HEK293 (cell line): ENCODE measurements at regions not wholly inside any gene's neighbourhood (a gene's known extent, or its start where the extent isn't known, plus 50 kb on each side); places are given as distances from the start of the nearest gene placed in this dataset.

Experiments used
- CTCF ChIA-PET: fragments of 350-600 bp; formaldehyde crosslinking; extraction: SDS; loops from one replicate; lab custom pipeline; 2021; ENCODE audit warnings: antibody characterized with exemption; lab: Yijun Ruan, JAX
- POLR2A ChIA-PET: fragments of 300-600 bp; formaldehyde crosslinking; extraction: SDS; loops from one replicate; lab custom pipeline; 2020; ENCODE audit warnings: antibody characterized with exemption, inconsistent platforms; lab: Yijun Ruan, JAX
- H3K27ac ChIP-seq: fragments of 200-500 bp; sonication (Bioruptor generic); 2 replicates; pipeline ENCODE4 v1.5.1; 2014; ENCODE audit warnings: low read depth, low read length, control low read depth, inconsistent platforms; ENCODE audit errors: extremely low read depth
- H3K36me3 ChIP-seq, 2 experiments: fragments of 200-500 bp in 1 of 2; sonication (Bioruptor generic) in 1 of 2; 1 replicate in 1 of 2; 2 replicates in 1 of 2; pipeline ENCODE4 v1.5.1; 2014 to 2017; ENCODE audit warnings: inconsistent platforms in 2 of 2, low read length in 2 of 2; ENCODE audit not compliant: control insufficient read depth in 2 of 2, insufficient read depth in 1 of 2
- H3K4me1 ChIP-seq: fragments of 200-500 bp; sonication (Bioruptor generic); 2 replicates; pipeline ENCODE4 v1.5.1; 2014; ENCODE audit warnings: mild to moderate bottlenecking, low read length, inconsistent platforms; ENCODE audit not compliant: control insufficient read depth, insufficient read depth
- H3K4me3 ChIP-seq: 2 replicates; pipeline ENCODE4 v1.5.1; 2011; ENCODE audit warnings: low read depth, mild to moderate bottlenecking, control low read depth, low read length, moderate library complexity
- H3K9me3 ChIP-seq: fragments of 200-500 bp; sonication (Bioruptor generic); 2 replicates; pipeline ENCODE4 v1.5.1; 2014; ENCODE audit warnings: low read depth, low read length, inconsistent platforms; ENCODE audit not compliant: control insufficient read depth, insufficient read depth
- IKZF3 ChIP-seq: fragments of 450-650 bp; IDR thresholded peaks from 2 replicates; pipeline ENCODE4 v1.5.0; 2018; ENCODE audit warnings: missing biosample characterization, mild to moderate bottlenecking, missing genetic modification characterization, moderate library complexity
- KLF1 ChIP-seq: fragments of 450-650 bp; formaldehyde crosslinking; IDR thresholded peaks from 2 replicates; pipeline ENCODE4 v1.5.1; 2016; ENCODE audit warnings: missing biosample characterization, missing genetic modification characterization
- KLF8 ChIP-seq: fragments of 450-650 bp; formaldehyde crosslinking; IDR thresholded peaks from 2 replicates; pipeline ENCODE4 v1.5.1; 2016; ENCODE audit warnings: missing biosample characterization, missing genetic modification characterization
- KLF9 ChIP-seq: fragments of 450-650 bp; formaldehyde crosslinking; IDR thresholded peaks from 2 replicates; pipeline ENCODE4 v1.5.1; 2016; ENCODE audit warnings: missing biosample characterization, missing genetic modification characterization, low read depth
- ZBTB1 ChIP-seq: fragments of 450-650 bp; formaldehyde crosslinking; IDR thresholded peaks from 2 replicates; pipeline ENCODE4 v1.5.1; 2016; ENCODE audit warnings: missing biosample characterization, missing genetic modification characterization
- ZBTB11 ChIP-seq: fragments of 450-650 bp; formaldehyde crosslinking; conservative IDR thresholded peaks from 2 replicates; pipeline ENCODE4 v1.5.1; 2016; ENCODE audit warnings: low read depth, missing biosample characterization, missing genetic modification characterization
- ZBTB48 ChIP-seq: fragments of 450-650 bp; formaldehyde crosslinking; IDR thresholded peaks from 2 replicates; pipeline ENCODE4 v1.5.1; 2016; ENCODE audit warnings: missing biosample characterization, missing genetic modification characterization
- ZBTB8A ChIP-seq: fragments of 450-650 bp; formaldehyde crosslinking; IDR thresholded peaks from 2 replicates; pipeline ENCODE4 v1.5.1; 2016; ENCODE audit warnings: missing biosample characterization, missing genetic modification characterization
- ZFHX2 ChIP-seq: fragments of 450-650 bp; formaldehyde crosslinking; conservative IDR thresholded peaks from 2 replicates; pipeline ENCODE4 v1.5.1; 2016; ENCODE audit warnings: missing biosample characterization, missing genetic modification characterization
- ZNF2 ChIP-seq: fragments of 450-650 bp; formaldehyde crosslinking; IDR thresholded peaks from 2 replicates; pipeline ENCODE4 v1.5.1; 2016; ENCODE audit warnings: missing biosample characterization, missing genetic modification characterization
- ZNF202 ChIP-seq: fragments of 450-650 bp; formaldehyde crosslinking; IDR thresholded peaks from 2 replicates; pipeline ENCODE4 v1.5.1; 2016; ENCODE audit warnings: missing biosample characterization, missing genetic modification characterization, borderline replicate concordance
- ZNF302 ChIP-seq: fragments of 450-650 bp; formaldehyde crosslinking; IDR thresholded peaks from 2 replicates; pipeline ENCODE4 v1.5.1; 2016; ENCODE audit warnings: missing biosample characterization, missing genetic modification characterization, low read depth
- ZNF335 ChIP-seq: fragments of 450-650 bp; formaldehyde crosslinking; conservative IDR thresholded peaks from 2 replicates; pipeline ENCODE4 v1.5.1; 2016; ENCODE audit warnings: missing biosample characterization, missing genetic modification characterization
- ZNF423 ChIP-seq: fragments of 450-650 bp; formaldehyde crosslinking; IDR thresholded peaks from 2 replicates; pipeline ENCODE4 v1.5.1; 2016; ENCODE audit warnings: missing biosample characterization, missing genetic modification characterization
- ZNF518A ChIP-seq: fragments of 450-650 bp; formaldehyde crosslinking; conservative IDR thresholded peaks from 2 replicates; pipeline ENCODE4 v1.5.1; 2016; ENCODE audit warnings: low read depth, missing biosample characterization, missing genetic modification characterization
- ZNF544 ChIP-seq: fragments of 450-650 bp; formaldehyde crosslinking; IDR thresholded peaks from 2 replicates; pipeline ENCODE4 v1.5.0; 2017; ENCODE audit warnings: missing biosample characterization, missing genetic modification characterization
- ZNF561 ChIP-seq: fragments of 450-650 bp; IDR thresholded peaks from 2 replicates; pipeline ENCODE4 v1.5.1; 2018; ENCODE audit warnings: missing biosample characterization, missing genetic modification characterization, borderline replicate concordance
- ZNF600 ChIP-seq: fragments of 450-650 bp; formaldehyde crosslinking; IDR thresholded peaks from 2 replicates; pipeline ENCODE4 v1.5.1; 2016; ENCODE audit warnings: missing biosample characterization, missing genetic modification characterization
- ZNF76 ChIP-seq: fragments of 450-650 bp; formaldehyde crosslinking; IDR thresholded peaks from 2 replicates; pipeline ENCODE4; 2016; ENCODE audit warnings: low read depth, missing biosample characterization, missing genetic modification characterization, borderline replicate concordance
- ZSCAN30 ChIP-seq: fragments of 450-650 bp; IDR thresholded peaks from 2 replicates; pipeline ENCODE4 v1.5.1; 2018; ENCODE audit warnings: missing biosample characterization, mild to moderate bottlenecking, missing genetic modification characterization, moderate library complexity
- ZXDB ChIP-seq: fragments of 450-650 bp; formaldehyde crosslinking; IDR thresholded peaks from 2 replicates; pipeline ENCODE4 v1.5.1; 2016; ENCODE audit warnings: missing biosample characterization, missing genetic modification characterization
- TF ChIP-seq, protein P1 (sequence below): fragments of 450-650 bp; formaldehyde crosslinking; IDR thresholded peaks from 2 replicates; pipeline ENCODE4 v1.5.1; 2017; ENCODE audit warnings: missing biosample characterization, missing genetic modification characterization
- TF ChIP-seq, protein P2 (sequence below): fragments of 450-650 bp; formaldehyde crosslinking; optimal IDR thresholded peaks from 2 replicates; pipeline ENCODE3; 2016; ENCODE audit warnings: missing biosample characterization, mild to moderate bottlenecking, missing genetic modification characterization
- TF ChIP-seq, protein P3 (sequence below): fragments of 450-650 bp; formaldehyde crosslinking; IDR thresholded peaks from 2 replicates; pipeline ENCODE4 v1.5.1; 2016; ENCODE audit warnings: missing biosample characterization, missing genetic modification characterization

DNA sequence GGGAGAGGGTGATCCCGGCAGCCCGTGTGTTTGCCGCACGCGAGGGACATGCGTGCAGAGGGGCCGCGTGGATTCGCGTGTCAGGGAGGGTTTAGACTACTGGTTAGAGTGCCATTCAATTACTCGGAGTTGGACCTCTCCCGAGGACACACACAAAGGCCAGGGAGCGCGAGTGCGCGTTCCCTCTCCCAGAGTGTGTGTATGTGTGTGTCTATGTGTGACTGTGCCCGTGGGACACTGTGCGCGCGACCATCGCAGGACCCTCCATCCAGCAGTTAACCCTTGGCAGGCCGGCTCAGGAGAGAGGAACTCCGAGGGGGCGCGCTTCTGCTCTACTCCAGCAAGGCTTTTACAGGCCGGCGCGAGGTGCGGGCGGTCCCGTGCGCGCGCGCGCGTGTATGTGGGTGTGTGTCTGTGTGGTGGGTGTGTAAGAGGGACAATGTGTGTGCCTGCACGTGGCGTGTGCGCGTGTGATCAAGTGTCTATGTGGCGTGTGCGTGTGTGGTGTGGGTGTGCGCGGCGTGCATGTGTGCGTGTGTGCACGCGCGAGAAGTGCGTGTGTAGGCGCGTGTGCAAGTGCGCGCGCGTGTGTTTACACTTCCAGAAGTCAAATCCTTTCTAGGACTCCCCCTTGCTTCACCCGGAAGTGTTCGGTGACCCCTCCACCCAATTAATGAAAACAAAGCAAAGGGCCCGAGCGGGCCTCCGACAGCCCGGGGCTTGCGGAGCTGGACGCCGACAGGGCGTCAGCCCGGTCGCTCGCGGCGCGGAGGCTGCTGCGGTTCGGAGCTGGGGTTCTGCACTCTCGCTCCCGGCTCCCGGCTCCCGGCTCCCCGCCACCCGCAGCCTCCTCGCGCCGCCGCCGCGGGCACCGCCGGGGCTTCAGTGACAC lies 75.3 kb upstream of the TBCA start:
- CTCF ChIA-PET, result no interaction called here

More for the DNA sequence above, 75.3 kb upstream of the TBCA start:
- H3K27ac ChIP-seq, result peak overlapping the region; percentile 50; the same call in 1 of the 2 replicates
- POLR2A ChIA-PET, result no interaction called here
- H3K4me1 ChIP-seq, result peaks cover 3% of the 10 kb centered on the region; the same call in 1 of the 2 replicates
- no peaks in the 10 kb centered on the region for H3K9me3 ChIP-seq
- no peaks in the 10 kb centered on the region for H3K36me3 ChIP-seq
- H3K4me3 ChIP-seq, result peak overlapping the region; percentile 41
- TF ChIP-seq ZNF600 (tag by site-specific recombination), result no peak
- TF ChIP-seq ZNF335, result peak; percentile 8
- TF ChIP-seq, protein P1, sequence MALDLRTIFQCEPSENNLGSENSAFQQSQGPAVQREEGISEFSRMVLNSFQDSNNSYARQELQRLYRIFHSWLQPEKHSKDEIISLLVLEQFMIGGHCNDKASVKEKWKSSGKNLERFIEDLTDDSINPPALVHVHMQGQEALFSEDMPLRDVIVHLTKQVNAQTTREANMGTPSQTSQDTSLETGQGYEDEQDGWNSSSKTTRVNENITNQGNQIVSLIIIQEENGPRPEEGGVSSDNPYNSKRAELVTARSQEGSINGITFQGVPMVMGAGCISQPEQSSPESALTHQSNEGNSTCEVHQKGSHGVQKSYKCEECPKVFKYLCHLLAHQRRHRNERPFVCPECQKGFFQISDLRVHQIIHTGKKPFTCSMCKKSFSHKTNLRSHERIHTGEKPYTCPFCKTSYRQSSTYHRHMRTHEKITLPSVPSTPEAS, result 0 out of 2 replicates have a peak, but pooled peaks have one; percentile 21
- TF ChIP-seq ZBTB8A (tag by site-specific recombination), result peak; percentile 24; the same call in 1 of the 2 replicates
- TF ChIP-seq ZBTB48, result peak; percentile 54
- 0 out of 2 replicates have a peak, but pooled peaks have one; percentile 22 for TF ChIP-seq KLF8 (tag by site-specific recombination)
- TF ChIP-seq ZNF561 (tag by site-specific recombination), result peak; percentile 57; the same call in 1 of the 2 replicates
- TF ChIP-seq ZNF2 (tag by site-specific recombination), result peak; percentile 91
- TF ChIP-seq ZNF544 (tag by site-specific recombination), result no peak
- peak; percentile 24; the same call in 1 of the 2 replicates for TF ChIP-seq ZBTB11 (tag by site-specific recombination)
- TF ChIP-seq ZNF302, result no peak
- 0 out of 2 replicates have a peak, but pooled peaks have one; percentile 31 for TF ChIP-seq ZSCAN30 (tag by site-specific recombination)
- TF ChIP-seq, protein P2, sequence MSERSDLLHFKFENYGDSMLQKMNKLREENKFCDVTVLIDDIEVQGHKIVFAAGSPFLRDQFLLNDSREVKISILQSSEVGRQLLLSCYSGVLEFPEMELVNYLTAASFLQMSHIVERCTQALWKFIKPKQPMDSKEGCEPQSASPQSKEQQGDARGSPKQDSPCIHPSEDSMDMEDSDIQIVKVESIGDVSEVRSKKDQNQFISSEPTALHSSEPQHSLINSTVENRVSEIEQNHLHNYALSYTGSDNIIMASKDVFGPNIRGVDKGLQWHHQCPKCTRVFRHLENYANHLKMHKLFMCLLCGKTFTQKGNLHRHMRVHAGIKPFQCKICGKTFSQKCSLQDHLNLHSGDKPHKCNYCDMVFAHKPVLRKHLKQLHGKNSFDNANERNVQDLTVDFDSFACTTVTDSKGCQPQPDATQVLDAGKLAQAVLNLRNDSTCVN (tag by site-specific recombination), result peak; percentile 26
- peak; percentile 28; the same call in 1 of the 2 replicates for TF ChIP-seq KLF9 (tag by site-specific recombination)
- TF ChIP-seq ZNF423 (tag by site-specific recombination), result no peak
- 0 out of 2 replicates have a peak, but pooled peaks have one; percentile 13 for TF ChIP-seq IKZF3 (tag by site-specific recombination)
- TF ChIP-seq ZNF76, result no peak
- TF ChIP-seq ZNF518A (tag by site-specific recombination), result peak; percentile 71
- TF ChIP-seq ZNF202 (tag by site-specific recombination), result peak; percentile 51
- peak; percentile 60; the same call in 1 of the 2 replicates for TF ChIP-seq ZFHX2 (tag by site-specific recombination)
- TF ChIP-seq ZXDB (tag by site-specific recombination), result no peak
- no peak for TF ChIP-seq ZBTB1 (tag by site-specific recombination)
- TF ChIP-seq KLF1 (tag by site-specific recombination), result peak; percentile 11; the same call in 1 of the 2 replicates
- TF ChIP-seq, protein P3, sequence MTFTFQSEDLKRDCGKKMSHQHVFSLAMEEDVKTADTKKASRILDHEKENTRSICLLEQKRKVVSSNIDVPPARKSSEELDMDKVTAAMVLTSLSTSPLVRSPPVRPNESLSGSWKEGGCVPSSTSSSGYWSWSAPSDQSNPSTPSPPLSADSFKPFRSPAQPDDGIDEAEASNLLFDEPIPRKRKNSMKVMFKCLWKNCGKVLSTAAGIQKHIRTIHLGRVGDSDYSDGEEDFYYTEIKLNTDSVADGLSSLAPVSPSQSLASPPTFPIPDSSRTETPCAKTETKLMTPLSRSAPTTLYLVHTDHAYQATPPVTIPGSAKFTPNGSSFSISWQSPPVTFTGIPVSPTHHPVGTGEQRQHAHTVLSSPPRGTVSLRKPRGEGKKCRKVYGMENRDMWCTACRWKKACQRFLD (tag by site-specific recombination), result no peak
